Mammary epithelial cell (primary cell): ENCODE measurements at regions not wholly inside any gene's neighbourhood (a gene's known extent, or its start where the extent isn't known, plus 50 kb on each side); places are given as distances from the start of the nearest gene placed in this dataset.

ENCODE experiments used
- CTCF ChIP-seq, 2 donors: IDR thresholded peaks in 1 of 2; conservative IDR thresholded peaks in 1 of 2; 2 replicates each; pipeline ENCODE4 v1.5.1; 2011 to 2012; ENCODE audit warnings: inconsistent platforms in 2 of 2, low read length in 2 of 2, mild to moderate bottlenecking in 2 of 2, control low read depth in 1 of 2, low read depth in 1 of 2; ENCODE audit not compliant: insufficient read depth in 1 of 2; ENCODE audit errors: extremely low read depth in 1 of 2
- EZH2 ChIP-seq: IDR thresholded peaks from 2 replicates; pipeline ENCODE4 v1.6.1; 2012; ENCODE audit warnings: low read length, inconsistent platforms, borderline replicate concordance

- TF ChIP-seq CTCF (conservative IDR thresholded peaks at IDR 0.05 in 1 of 2, IDR thresholded peaks at IDR 0.05 in 1 of 2; ENCODE audit: extremely low read depth in 1 of 2, insufficient read depth in 1 of 2, low read depth in 1 of 2, low read length in 2 of 2) (no peak), EZH2 (no peak)
Observed at GRCh38 chr12:87020071-87020470, 763.9 kb upstream of the MGAT4C start.
